Liver (tissue), 7 donors: ENCODE measurements at regions not wholly inside any gene's neighbourhood (a gene's known extent, or its start where the extent isn't known, plus 50 kb on each side); places are given as distances from the start of the nearest gene placed in this dataset.

ENCODE experiments used
- DNase-seq: peaks from one replicate; pipeline ENCODE4 v3.0.0-alpha.2; 2017; ENCODE audit warnings: low spot score
- H3K27ac ChIP-seq, 2 donors: one replicate each; pipeline ENCODE4 v1.7.0; 2013; ENCODE audit warnings: inconsistent platforms in 2 of 2, low read length in 2 of 2, control low read depth in 1 of 2, low read depth in 1 of 2, mild to moderate bottlenecking in 1 of 2
- H3K27me3 ChIP-seq, 4 donors: one replicate each; pipeline versions ENCODE4 v1.6.1 to v1.7.0; 2013; ENCODE audit warnings: low read length in 3 of 4, inconsistent platforms in 1 of 4, mild to moderate bottlenecking in 1 of 4, moderate library complexity in 1 of 4; ENCODE audit not compliant: control insufficient read depth in 4 of 4, insufficient read depth in 4 of 4
- H3K36me3 ChIP-seq, 4 donors: one replicate each; pipeline versions ENCODE4 v1.6.1 to v1.7.0; 2013; ENCODE audit warnings: low read length in 3 of 4, mild to moderate bottlenecking in 3 of 4, low read depth in 1 of 4, moderate library complexity in 1 of 4; ENCODE audit not compliant: control insufficient read depth in 4 of 4, insufficient read depth in 3 of 4
- H3K4me1 ChIP-seq, 4 donors: one replicate each; pipeline versions ENCODE4 v1.6.1 to v1.7.0; 2013; ENCODE audit warnings: low read length in 3 of 4, mild to moderate bottlenecking in 3 of 4, moderate library complexity in 1 of 4; ENCODE audit not compliant: control insufficient read depth in 4 of 4, insufficient read depth in 4 of 4
- H3K4me3 ChIP-seq, 3 donors: one replicate each; pipeline versions ENCODE4 v1.6.1 to v1.7.0; 2013; ENCODE audit warnings: low read length in 3 of 3, control low read depth in 1 of 3, low read depth in 1 of 3, mild to moderate bottlenecking in 1 of 3
- H3K9ac ChIP-seq, 2 donors: one replicate each; pipeline ENCODE4 v1.7.0; 2013; ENCODE audit warnings: low read length in 2 of 2, mild to moderate bottlenecking in 2 of 2, moderate library complexity in 2 of 2, control low read depth in 1 of 2, low read depth in 1 of 2
- H3K9me3 ChIP-seq, 4 donors: one replicate each; pipeline versions ENCODE4 v1.6.1 to v1.7.0; 2013; ENCODE audit warnings: low read length in 3 of 4; ENCODE audit not compliant: control insufficient read depth in 4 of 4
- ATF3 ChIP-seq: IDR thresholded peaks from 2 replicates; pipeline ENCODE4 v1.6.1; 2016; ENCODE audit warnings: antibody characterized with exemption
- EGR1 ChIP-seq, 2 donors: IDR thresholded peaks; 2 replicates each; pipeline ENCODE4 v1.6.1; 2016 to 2018; ENCODE audit warnings: antibody characterized with exemption in 2 of 2, low read depth in 2 of 2
- HNF4A ChIP-seq, 2 donors: conservative IDR thresholded peaks; 2 replicates each; pipeline ENCODE4 v1.6.1; 2016; ENCODE audit warnings: antibody characterized with exemption in 2 of 2, mild to moderate bottlenecking in 2 of 2
- HNF4G ChIP-seq: IDR thresholded peaks from 2 replicates; pipeline ENCODE4 v1.6.1; 2016; ENCODE audit warnings: antibody characterized with exemption
- JUND ChIP-seq, 2 donors: IDR thresholded peaks; 2 replicates each; pipeline ENCODE4 v1.6.1; 2016; ENCODE audit warnings: antibody characterized with exemption in 2 of 2
- MAX ChIP-seq: IDR thresholded peaks from 2 replicates; pipeline ENCODE4 v1.6.1; 2016; ENCODE audit warnings: antibody characterized with exemption
- NR2F2 ChIP-seq: IDR thresholded peaks from 2 replicates; pipeline ENCODE4 v1.6.1; 2016; ENCODE audit warnings: antibody characterized with exemption
- RAD21 ChIP-seq, 2 donors: IDR thresholded peaks; 2 replicates each; pipeline ENCODE4 v1.6.1; 2016; ENCODE audit warnings: antibody characterized with exemption in 2 of 2, mild to moderate bottlenecking in 2 of 2
- REST ChIP-seq: IDR thresholded peaks from 2 replicates; pipeline ENCODE4 v1.6.1; 2016; ENCODE audit warnings: antibody characterized with exemption, mild to moderate bottlenecking
- RXRA ChIP-seq, 2 donors: IDR thresholded peaks; 2 replicates each; pipeline ENCODE4 v1.6.1; 2017 to 2018; ENCODE audit warnings: antibody characterized with exemption in 2 of 2, mild to moderate bottlenecking in 1 of 2
- SP1 ChIP-seq: IDR thresholded peaks from 2 replicates; pipeline ENCODE4 v1.6.1; 2018; ENCODE audit warnings: antibody characterized with exemption, mild to moderate bottlenecking
- TAF1 ChIP-seq: conservative IDR thresholded peaks from 2 replicates; pipeline ENCODE4 v1.6.1; 2016; ENCODE audit warnings: antibody characterized with exemption, mild to moderate bottlenecking
- ZBTB33 ChIP-seq: IDR thresholded peaks from 2 replicates; pipeline ENCODE4 v1.6.1; 2016; ENCODE audit warnings: antibody characterized with exemption
- WGBS: extraction: QIAGEN DNeasy Blood & Tissue Kit; methylation state at CpG from one replicate; pipeline ENCODE4 v1.1.7; 2013; 5-methylcytosine and 5-hydroxymethylcytosine counted together
- donor health status: healthy.
- donor health status: healthy.
- donor health status: healthy.
- donor health status: healthy.

- H3K9me3 ChIP-seq = no peaks in the 10 kb centered on the region
- H3K9ac ChIP-seq = no peak overlapping the region
- H3K4me1 ChIP-seq = no peaks in the 10 kb centered on the region
- H3K4me3 ChIP-seq = no peak overlapping the region
- WGBS = 73% methylated on average over 3 of the region's 3 CpGs
- H3K27ac ChIP-seq = no peak overlapping the region
- TF ChIP-seq JUND (IDR thresholded peaks at IDR 0.05) (no peak), MAX (no peak), RAD21 (IDR thresholded peaks at IDR 0.05) (no peak), REST (no peak), SP1 (no peak), EGR1 (IDR thresholded peaks at IDR 0.05; ENCODE audit: low read depth in 2 of 2) (no peak)
- no peak for DNase-seq
- H3K36me3 ChIP-seq = no peaks in the 10 kb centered on the region
- H3K27me3 ChIP-seq = peaks cover 0 to 2% (median 0%) of the 10 kb centered on the region in 4 donors
Measured at GRCh38 chr4:67152976-67153375, 392.3 kb downstream of the CENPC start.

GRCh38 chr4:67151376-67152343, 393.6 kb downstream of the CENPC start:
- no peak overlapping the region for H3K4me3 ChIP-seq
- H3K27me3 ChIP-seq = peaks cover 0 to 2% (median 0%) of the 10 kb centered on the region in 4 donors
- H3K4me1 ChIP-seq = no peaks in the 10 kb centered on the region
- no peak overlapping the region for H3K27ac ChIP-seq
- H3K9me3 ChIP-seq = no peaks in the 10 kb centered on the region
- H3K9ac ChIP-seq = no peak overlapping the region
- DNase-seq = no peak
- 71% methylated on average over 45 of the region's 45 CpGs for WGBS
- TF ChIP-seq ZBTB33 (no peak), TAF1 (no peak)
- no peaks in the 10 kb centered on the region for H3K36me3 ChIP-seq

GRCh38 chr4:67141586-67141985, 403.7 kb downstream of the CENPC start:
- 61% methylated on average over 2 of the region's 2 CpGs for WGBS
- TF ChIP-seq TAF1 (no peak), REST (no peak), RXRA (IDR thresholded peaks at IDR 0.05) (no peak), HNF4G (no peak), HNF4A (conservative IDR thresholded peaks at IDR 0.05) (no peak), ATF3 (no peak), RAD21 (IDR thresholded peaks at IDR 0.05) (no peak), NR2F2 (no peak)
- Histone ChIP-seq H3K27ac (no peak overlapping the region), H3K27me3 (no peaks in the 10 kb centered on the region), H3K4me3 (no peak overlapping the region), H3K36me3 (no peaks in the 10 kb centered on the region), H3K9ac (no peak overlapping the region), H3K4me1 (no peaks in the 10 kb centered on the region), H3K9me3 (no peaks in the 10 kb centered on the region)
- no peak for DNase-seq
